A673 (cell line): ENCODE measurements at regions not wholly inside any gene's neighbourhood (a gene's known extent, or its start where the extent isn't known, plus 50 kb on each side); places are given as distances from the start of the nearest gene placed in this dataset.

Experiments used
- BruUV-seq: library from RNA; stranded (reverse); fragments of 400-500 nt; replicated peaks from 2 replicates; lab custom pipeline; 2021; lab: Mats Ljungman, UMichigan
- CTCF ChIA-PET: fragments of 300-600 bp; sonication (Branson Sonifier 250); formaldehyde crosslinking; loops from one replicate; lab custom pipeline; 2022; ENCODE audit warnings: antibody characterized with exemption; lab: Charles Lee
- POLR2A ChIA-PET: fragments of 300-600 bp; sonication (Branson Sonifier 250); formaldehyde crosslinking; loops from one replicate; lab custom pipeline; 2022; ENCODE audit warnings: antibody characterized with exemption; ENCODE audit not compliant: low non-redundant PET; lab: Charles Lee
- DNase-seq: peaks from one replicate; pipeline ENCODE4 v3.0.0-alpha.2; 2015; ENCODE audit warnings: low spot score
- H3K27ac ChIP-seq: fragments of 200-600 bp; sonication (generic); 2 replicates; pipeline ENCODE4 v1.5.1; 2016; ENCODE audit warnings: mixed run types, low read depth, mild to moderate bottlenecking, mixed read lengths, antibody characterized with exemption, low read length; ENCODE audit not compliant: poor library complexity, severe bottlenecking
- H3K27me3 ChIP-seq: fragments of 200-600 bp; sonication (generic); replicated peaks from 2 replicates; pipeline ENCODE4 v1.6.1; 2017; ENCODE audit warnings: mixed run types, low read depth, mild to moderate bottlenecking, mixed read lengths, antibody characterized with exemption, low read length; ENCODE audit not compliant: insufficient read depth, poor library complexity
- H3K36me3 ChIP-seq: fragments of 200-600 bp; sonication (generic); 2 replicates; pipeline ENCODE4 v1.6.1; 2016; ENCODE audit warnings: mixed run types, mild to moderate bottlenecking, mixed read lengths, antibody characterized with exemption, low read length; ENCODE audit not compliant: insufficient read depth, poor library complexity, severe bottlenecking
- H3K4me1 ChIP-seq: fragments of 200-600 bp; sonication (generic); 2 replicates; pipeline ENCODE4 v1.6.1; 2017; ENCODE audit warnings: mixed run types, mild to moderate bottlenecking, mixed read lengths, antibody characterized with exemption, low read length; ENCODE audit not compliant: insufficient read depth, poor library complexity, severe bottlenecking
- H3K4me3 ChIP-seq: fragments of 200-600 bp; sonication (generic); 2 replicates; pipeline ENCODE4 v1.5.1; 2016; ENCODE audit warnings: low read depth, mixed run types, mild to moderate bottlenecking, mixed read lengths, low read length; ENCODE audit not compliant: poor library complexity, severe bottlenecking
- H3K9me3 ChIP-seq: fragments of 200-600 bp; sonication (generic); 2 replicates; pipeline ENCODE4 v1.6.1; 2016; ENCODE audit warnings: mixed run types, low read depth, mild to moderate bottlenecking, mixed read lengths, antibody characterized with exemption, low read length; ENCODE audit not compliant: poor library complexity, severe bottlenecking
- EZH2 ChIP-seq: fragments of 200-600 bp; sonication (generic); IDR thresholded peaks from 2 replicates; pipeline ENCODE4 v1.6.1; 2017; ENCODE audit warnings: borderline replicate concordance, low read depth, mild to moderate bottlenecking, mixed read lengths, antibody characterized with exemption, low read length; ENCODE audit not compliant: poor library complexity, severe bottlenecking
- intact Hi-C: fragments of 100-400 bp; cut with micrococcal nuclease; formaldehyde crosslinking; loops from one replicate; pipeline ENCODE4 v1.10.0; 2022; ENCODE audit not compliant: unreplicated experiment
- TF ChIP-seq, protein P1 (sequence below): fragments of 300-800, 200-600 bp; sonication (generic); conservative IDR thresholded peaks from 2 replicates; pipeline ENCODE4 v1.5.1; 2017; ENCODE audit warnings: low read depth, mild to moderate bottlenecking, antibody characterized with exemption, low read length, moderate library complexity, mixed read lengths

GRCh38 chr3:197381371-197381770, 83.0 kb upstream of the DLG1 start:
- TF ChIP-seq, protein P1, sequence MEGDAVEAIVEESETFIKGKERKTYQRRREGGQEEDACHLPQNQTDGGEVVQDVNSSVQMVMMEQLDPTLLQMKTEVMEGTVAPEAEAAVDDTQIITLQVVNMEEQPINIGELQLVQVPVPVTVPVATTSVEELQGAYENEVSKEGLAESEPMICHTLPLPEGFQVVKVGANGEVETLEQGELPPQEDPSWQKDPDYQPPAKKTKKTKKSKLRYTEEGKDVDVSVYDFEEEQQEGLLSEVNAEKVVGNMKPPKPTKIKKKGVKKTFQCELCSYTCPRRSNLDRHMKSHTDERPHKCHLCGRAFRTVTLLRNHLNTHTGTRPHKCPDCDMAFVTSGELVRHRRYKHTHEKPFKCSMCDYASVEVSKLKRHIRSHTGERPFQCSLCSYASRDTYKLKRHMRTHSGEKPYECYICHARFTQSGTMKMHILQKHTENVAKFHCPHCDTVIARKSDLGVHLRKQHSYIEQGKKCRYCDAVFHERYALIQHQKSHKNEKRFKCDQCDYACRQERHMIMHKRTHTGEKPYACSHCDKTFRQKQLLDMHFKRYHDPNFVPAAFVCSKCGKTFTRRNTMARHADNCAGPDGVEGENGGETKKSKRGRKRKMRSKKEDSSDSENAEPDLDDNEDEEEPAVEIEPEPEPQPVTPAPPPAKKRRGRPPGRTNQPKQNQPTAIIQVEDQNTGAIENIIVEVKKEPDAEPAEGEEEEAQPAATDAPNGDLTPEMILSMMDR = no peak
- TF ChIP-seq EZH2 = no peak
- Histone ChIP-seq H3K4me3 (no peak overlapping the region), H3K9me3 (no peaks in the 10 kb centered on the region), H3K27me3 (peaks cover 23% of the 10 kb centered on the region), H3K27ac (no peak overlapping the region), H3K36me3 (no peaks in the 10 kb centered on the region), H3K4me1 (no peaks in the 10 kb centered on the region)
- ChIA-PET POLR2A (no interaction called here), CTCF (no interaction called here)
- BruUV-seq = no TSS peak
- DNase-seq = no peak
- intact Hi-C loops = no loop called here

DNA sequence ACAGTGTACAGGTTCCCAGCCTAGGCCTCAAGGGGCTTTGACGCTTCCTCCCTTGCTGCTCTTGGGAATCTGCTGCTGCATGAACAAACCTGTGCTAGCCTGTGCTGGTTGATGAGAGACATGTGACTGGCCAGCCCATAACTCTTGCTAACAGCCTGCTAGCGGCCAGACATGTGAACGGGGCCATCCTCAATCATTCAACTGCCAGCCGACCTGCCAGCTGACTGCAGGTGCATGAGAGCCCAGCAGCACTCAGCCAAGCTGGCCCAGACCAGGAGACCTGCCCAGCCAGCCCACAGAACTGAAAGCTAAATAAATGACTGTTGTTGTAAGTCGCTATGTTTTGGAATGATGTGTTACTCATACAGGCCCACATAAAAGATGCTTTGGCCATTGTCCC, 82.4 kb upstream of the DLG1 start:
- Histone ChIP-seq H3K27ac (no peak overlapping the region), H3K4me3 (no peak overlapping the region), H3K36me3 (no peaks in the 10 kb centered on the region), H3K9me3 (no peaks in the 10 kb centered on the region), H3K4me1 (no peaks in the 10 kb centered on the region), H3K27me3 (peaks cover 18% of the 10 kb centered on the region)
- intact Hi-C loops = no loop called here
- TF ChIP-seq EZH2 = no peak
- TF ChIP-seq, protein P1 = no peak
- ChIA-PET POLR2A (no interaction called here), CTCF (no interaction called here)
- no TSS peak for BruUV-seq
- no peak for DNase-seq

DNA sequence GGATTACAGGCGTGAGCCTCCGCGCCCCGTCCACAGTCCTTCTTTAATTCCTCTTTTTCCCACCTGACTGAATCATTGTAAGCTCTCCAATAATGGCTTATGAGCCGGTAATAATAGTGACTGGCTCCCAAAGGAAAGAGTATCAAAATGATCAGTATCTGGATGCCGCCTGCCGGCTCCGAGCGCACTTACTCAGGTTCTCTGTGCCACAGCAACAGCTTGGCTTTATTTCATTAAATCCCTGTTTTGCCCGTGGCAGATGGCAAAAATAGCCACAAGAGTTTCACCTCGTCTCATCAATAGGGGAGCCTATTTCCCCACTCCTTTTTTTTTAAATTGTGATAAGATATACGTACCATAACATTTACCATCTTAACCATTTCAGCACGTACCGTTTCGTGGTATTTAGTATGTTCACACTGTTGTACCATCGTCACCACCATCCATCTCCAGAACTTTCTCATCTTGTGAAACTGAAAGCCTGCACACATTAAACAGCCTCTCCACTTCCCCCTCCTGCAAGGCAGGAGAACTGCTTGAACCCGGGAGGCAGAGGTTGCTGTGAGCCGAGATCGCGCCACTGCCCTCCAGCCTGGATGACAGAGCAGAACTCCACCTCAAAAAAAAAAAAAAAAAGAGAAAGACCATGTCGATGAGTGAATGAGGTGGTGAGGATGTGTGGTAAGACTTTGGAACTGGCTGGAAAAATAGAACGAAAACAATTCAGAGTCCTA, 80.7 kb upstream of the DLG1 start:
- intact Hi-C loops = no loop called here
- DNase-seq = no peak
- no TSS peak for BruUV-seq
- TF ChIP-seq, protein P1 = no peak
- no peak for TF ChIP-seq EZH2
- H3K9me3 ChIP-seq = no peaks in the 10 kb centered on the region
- no peak overlapping the region for H3K27ac ChIP-seq
- no peak overlapping the region for H3K4me3 ChIP-seq
- H3K27me3 ChIP-seq = peaks cover 1% of the 10 kb centered on the region
- H3K36me3 ChIP-seq = no peaks in the 10 kb centered on the region
- ChIA-PET POLR2A (no interaction called here), CTCF (no interaction called here)
- peaks cover 9% of the 10 kb centered on the region for H3K4me1 ChIP-seq
